Testis (tissue), 2 donors: ENCODE measurements at regions not wholly inside any gene's neighbourhood (a gene's known extent, or its start where the extent isn't known, plus 50 kb on each side); places are given as distances from the start of the nearest gene placed in this dataset.

Experiments
- DNase-seq: peaks from one replicate; pipeline ENCODE4 v3.0.0-alpha.2; 2019
- H3K27ac ChIP-seq, 2 donors: fragments of 200-600 bp; sonication (generic); one replicate each; pipeline ENCODE4 v1.5.1; 2019
- H3K27me3 ChIP-seq: fragments of 200-600 bp; sonication (generic); one replicate; pipeline ENCODE4 v1.5.1; 2019
- H3K36me3 ChIP-seq: fragments of 200-600 bp; sonication (generic); one replicate; pipeline ENCODE4 v1.5.1; 2017; ENCODE audit warnings: low read depth; ENCODE audit errors: missing control alignments
- H3K4me1 ChIP-seq: fragments of 200-600 bp; sonication (generic); one replicate; pipeline ENCODE4 v1.5.1; 2019
- H3K4me3 ChIP-seq, 2 donors: fragments of 200-600 bp; sonication (generic); one replicate each; pipeline ENCODE4 v1.5.1; 2017 to 2019
- H3K9me3 ChIP-seq: fragments of 200-600 bp; sonication (generic); one replicate; pipeline ENCODE4 v1.5.1; 2017
- POLR2A ChIP-seq: fragments of 450-650 bp; IDR thresholded peaks from one replicate; pipeline ENCODE4 v1.6.1; 2017; ENCODE audit warnings: antibody characterized with exemption, mild to moderate bottlenecking, moderate library complexity
- WGBS, 2 donors: methylation state at CpG; one replicate each; pipeline ENCODE4 v1.1.5; 2018; 5-methylcytosine and 5-hydroxymethylcytosine counted together
- intact Hi-C: fragments of 100-400 bp; cut with DNase I; formaldehyde crosslinking; loops from one replicate; pipeline ENCODE4 v1.15.1; 2023; ENCODE audit warnings: low total_unique reads
- TF ChIP-seq, protein P1 (sequence below), 3 experiments: fragments of 450-650 bp in 2 of 3; fragments of 200-600 bp in 1 of 3; sonication (generic) in 1 of 3; IDR thresholded peaks; one replicate each; pipeline ENCODE4 v1.5.1; 2016 to 2019; ENCODE audit warnings: antibody characterized with exemption in 3 of 3, mild to moderate bottlenecking in 2 of 3, moderate library complexity in 1 of 3

DNA sequence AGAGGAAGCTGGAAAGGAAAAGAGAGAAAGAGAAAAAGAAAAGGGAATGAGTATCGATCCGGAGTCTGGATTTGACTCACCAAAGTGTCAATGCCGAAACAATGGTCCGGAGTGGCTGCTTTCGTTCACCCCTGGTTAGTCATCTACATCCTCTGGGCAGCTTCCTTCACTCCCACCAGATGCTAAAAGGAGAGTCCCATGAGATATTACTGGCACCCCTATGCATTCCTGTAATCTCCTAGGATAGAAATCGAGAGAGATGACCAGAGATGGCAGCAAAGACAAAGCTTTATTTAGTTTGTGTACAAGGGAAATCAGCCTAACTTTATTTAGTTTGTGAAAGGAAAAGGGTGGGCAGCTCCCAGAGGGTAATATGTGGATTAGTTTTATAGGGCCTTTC, 622.2 kb downstream of the ZPLD1 start:
- TF ChIP-seq, protein P1, sequence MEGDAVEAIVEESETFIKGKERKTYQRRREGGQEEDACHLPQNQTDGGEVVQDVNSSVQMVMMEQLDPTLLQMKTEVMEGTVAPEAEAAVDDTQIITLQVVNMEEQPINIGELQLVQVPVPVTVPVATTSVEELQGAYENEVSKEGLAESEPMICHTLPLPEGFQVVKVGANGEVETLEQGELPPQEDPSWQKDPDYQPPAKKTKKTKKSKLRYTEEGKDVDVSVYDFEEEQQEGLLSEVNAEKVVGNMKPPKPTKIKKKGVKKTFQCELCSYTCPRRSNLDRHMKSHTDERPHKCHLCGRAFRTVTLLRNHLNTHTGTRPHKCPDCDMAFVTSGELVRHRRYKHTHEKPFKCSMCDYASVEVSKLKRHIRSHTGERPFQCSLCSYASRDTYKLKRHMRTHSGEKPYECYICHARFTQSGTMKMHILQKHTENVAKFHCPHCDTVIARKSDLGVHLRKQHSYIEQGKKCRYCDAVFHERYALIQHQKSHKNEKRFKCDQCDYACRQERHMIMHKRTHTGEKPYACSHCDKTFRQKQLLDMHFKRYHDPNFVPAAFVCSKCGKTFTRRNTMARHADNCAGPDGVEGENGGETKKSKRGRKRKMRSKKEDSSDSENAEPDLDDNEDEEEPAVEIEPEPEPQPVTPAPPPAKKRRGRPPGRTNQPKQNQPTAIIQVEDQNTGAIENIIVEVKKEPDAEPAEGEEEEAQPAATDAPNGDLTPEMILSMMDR (IDR thresholded peaks at IDR 0.05) = no peak
- no peak for TF ChIP-seq POLR2A
- no peak overlapping the region for H3K27ac ChIP-seq
- DNase-seq = no peak
- no peak overlapping the region for H3K4me3 ChIP-seq
- WGBS, 2 donors = 87% methylated on average over 6 of the region's 6 CpGs
- H3K36me3 ChIP-seq = no peaks in the 10 kb centered on the region
- H3K27me3 ChIP-seq = no peaks in the 10 kb centered on the region
- intact Hi-C loops = no loop called here
- no peaks in the 10 kb centered on the region for H3K4me1 ChIP-seq
- no peaks in the 10 kb centered on the region for H3K9me3 ChIP-seq

DNA sequence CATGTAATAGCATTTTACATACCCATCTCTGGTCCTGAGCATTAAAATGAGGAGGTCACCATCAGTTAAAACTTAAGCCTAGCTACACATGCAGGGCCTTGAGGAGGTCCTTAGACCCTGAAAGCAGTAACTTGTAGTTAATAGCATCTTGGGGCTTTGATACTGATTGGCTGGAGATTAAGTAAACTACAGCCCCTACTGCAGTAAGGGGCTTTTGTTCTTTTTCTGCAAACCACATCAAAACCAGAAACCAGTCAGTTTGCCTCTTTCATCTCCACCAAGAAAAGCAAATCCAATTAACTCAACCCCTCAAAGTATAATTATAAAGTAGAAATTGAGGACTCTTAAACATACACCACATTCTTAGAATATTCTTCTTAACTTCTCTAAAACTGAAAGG, 622.7 kb downstream of the ZPLD1 start:
- intact Hi-C loops = no loop called here
- no peaks in the 10 kb centered on the region for H3K9me3 ChIP-seq
- no peaks in the 10 kb centered on the region for H3K36me3 ChIP-seq
- H3K4me3 ChIP-seq = no peak overlapping the region
- DNase-seq = no peak
- H3K27me3 ChIP-seq = no peaks in the 10 kb centered on the region
- TF ChIP-seq, protein P1 (IDR thresholded peaks at IDR 0.05) = no peak
- no peak for TF ChIP-seq POLR2A
- H3K27ac ChIP-seq = no peak overlapping the region
- no peaks in the 10 kb centered on the region for H3K4me1 ChIP-seq

DNA sequence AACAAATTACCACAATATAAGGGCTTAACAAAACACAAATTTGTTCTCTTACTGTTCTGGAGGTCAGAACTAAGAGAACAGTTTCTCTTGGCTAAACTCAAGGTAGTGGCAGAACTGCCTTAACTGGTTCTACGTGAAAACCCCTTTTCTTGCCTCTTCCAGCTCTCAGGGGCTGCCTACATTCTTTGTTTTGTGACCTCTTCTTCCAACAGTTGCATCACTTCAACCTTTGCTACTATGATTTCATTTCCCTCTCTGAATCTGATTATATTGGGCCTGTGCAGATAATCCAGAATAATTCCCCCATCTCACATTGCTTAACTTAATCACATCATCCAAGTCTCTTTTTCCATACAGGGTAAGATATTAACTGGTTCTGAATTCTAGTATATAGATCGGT, 624.6 kb downstream of the ZPLD1 start:
- no peak overlapping the region for H3K4me3 ChIP-seq
- H3K36me3 ChIP-seq = no peaks in the 10 kb centered on the region
- no peak overlapping the region for H3K27ac ChIP-seq
- no peaks in the 10 kb centered on the region for H3K4me1 ChIP-seq
- H3K27me3 ChIP-seq = no peaks in the 10 kb centered on the region
- no peaks in the 10 kb centered on the region for H3K9me3 ChIP-seq
- TF ChIP-seq, protein P1 (IDR thresholded peaks at IDR 0.05) = no peak
- no peak for TF ChIP-seq POLR2A
- intact Hi-C loops = no loop called here
- DNase-seq = no peak
- WGBS, 2 donors = 81 to 85% methylated on average over 2 of the region's 2 CpGs

DNA sequence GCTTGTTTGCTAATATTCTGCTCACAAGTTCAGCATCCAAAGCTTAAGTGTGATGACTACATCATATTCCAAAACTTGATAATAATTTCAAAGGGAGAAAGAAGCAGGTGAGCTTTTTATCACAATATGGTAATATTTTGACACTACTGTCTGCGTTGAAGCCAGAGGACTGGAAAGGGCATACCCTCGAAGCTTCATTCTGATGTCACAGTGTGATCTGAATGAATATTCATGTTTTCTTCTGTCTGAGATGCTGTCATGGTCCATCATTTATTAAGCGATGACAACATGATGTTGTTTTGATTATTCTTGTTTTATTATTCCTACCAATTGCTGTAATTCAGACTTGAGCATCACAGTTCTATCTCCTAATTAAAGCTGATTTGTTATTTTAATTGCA, 625.4 kb downstream of the ZPLD1 start:
- intact Hi-C loops = no loop called here
- Histone ChIP-seq H3K36me3 (no peaks in the 10 kb centered on the region), H3K4me3 (no peak overlapping the region), H3K9me3 (no peaks in the 10 kb centered on the region), H3K4me1 (no peaks in the 10 kb centered on the region), H3K27me3 (no peaks in the 10 kb centered on the region), H3K27ac (no peak overlapping the region)
- DNase-seq = no peak
- TF ChIP-seq, protein P1 (IDR thresholded peaks at IDR 0.05) = no peak
- no peak for TF ChIP-seq POLR2A
- 86 to 91% methylated on average over 3 of the region's 3 CpGs for WGBS, 2 donors

DNA sequence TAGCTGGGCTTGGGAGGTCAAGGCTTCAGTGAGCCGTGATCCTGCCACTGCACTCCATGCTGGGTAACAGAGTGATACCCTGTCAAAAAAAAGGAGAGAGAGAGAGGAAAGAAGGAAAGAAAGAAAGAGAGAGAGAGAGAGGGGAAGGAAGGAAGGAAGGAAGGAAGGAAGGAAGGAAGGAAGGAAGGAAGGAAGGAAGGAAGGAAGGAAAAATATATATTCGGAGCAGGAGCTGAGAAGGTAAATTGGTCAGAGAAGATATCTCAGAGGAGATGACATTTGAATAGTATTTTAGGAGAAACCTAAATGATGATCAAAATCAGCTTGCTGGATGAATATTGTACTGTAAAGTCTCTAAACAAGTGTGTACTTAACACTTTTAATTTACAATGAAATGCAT, 633.1 kb downstream of the ZPLD1 start:
- H3K9me3 ChIP-seq = no peaks in the 10 kb centered on the region
- H3K27me3 ChIP-seq = no peaks in the 10 kb centered on the region
- no peak overlapping the region for H3K4me3 ChIP-seq
- DNase-seq = no peak
- intact Hi-C loops = no loop called here
- no peak overlapping the region for H3K27ac ChIP-seq
- no peaks in the 10 kb centered on the region for H3K36me3 ChIP-seq
- WGBS, 2 donors = 89 to 92% methylated on average over 2 of the region's 2 CpGs
- TF ChIP-seq POLR2A = no peak
- TF ChIP-seq, protein P1 (IDR thresholded peaks at IDR 0.05) = no peak
- no peaks in the 10 kb centered on the region for H3K4me1 ChIP-seq
